Keratinocyte (primary cell): ENCODE measurements at regions not wholly inside any gene's neighbourhood (a gene's known extent, or its start where the extent isn't known, plus 50 kb on each side); places are given as distances from the start of the nearest gene placed in this dataset.

Experiments used
- DNase-seq: peaks from one replicate; pipeline ENCODE4 v3.0.0-alpha.2; 2011; ENCODE audit warnings: low read depth, missing footprints, low spot score
- FAIRE-seq: peaks from 2 replicates; lab custom pipeline; 2011; peaks lifted over from hg19 to GRCh38; lab: Jason Lieb, UNC
- H2AFZ ChIP-seq: 2 replicates; pipeline ENCODE4 v1.6.0; 2012; ENCODE audit warnings: low read length, control low read depth, inconsistent platforms; ENCODE audit not compliant: control insufficient read depth
- H3K27ac ChIP-seq: 2 replicates; pipeline ENCODE4 v1.5.1; 2011; ENCODE audit warnings: low read length; ENCODE audit not compliant: control insufficient read depth, insufficient read depth
- H3K27me3 ChIP-seq: 3 replicates; pipeline ENCODE4 v1.6.0; 2011; ENCODE audit warnings: low read length; ENCODE audit not compliant: control insufficient read depth, insufficient read depth; ENCODE audit errors: extremely low read depth
- H3K36me3 ChIP-seq, 2 experiments: 2 replicates in 1 of 2; 3 replicates in 1 of 2; pipeline ENCODE4 v1.5.1; 2011; ENCODE audit warnings: low read length in 2 of 2, mild to moderate bottlenecking in 1 of 2; ENCODE audit not compliant: control insufficient read depth in 2 of 2, insufficient read depth in 2 of 2; ENCODE audit errors: extremely low read depth in 1 of 2
- H3K4me1 ChIP-seq: 3 replicates; pipeline ENCODE4 v1.5.1; 2011; ENCODE audit warnings: low read length; ENCODE audit not compliant: control insufficient read depth, insufficient read depth; ENCODE audit errors: extremely low read depth
- H3K4me2 ChIP-seq: 3 replicates; pipeline ENCODE4 v1.6.0; 2011; ENCODE audit warnings: low read depth, low read length; ENCODE audit not compliant: control insufficient read depth, insufficient read depth; ENCODE audit errors: extremely low read depth
- H3K4me3 ChIP-seq, 3 experiments: fragments of 200-600 bp in 1 of 3; sonication (generic) in 1 of 3; 2 replicates in 2 of 3; 3 replicates in 1 of 3; pipeline ENCODE4 v1.5.1; 2011 to 2016; ENCODE audit warnings: low read length in 3 of 3, mild to moderate bottlenecking in 3 of 3, control low read depth in 2 of 3, inconsistent platforms in 1 of 3, low read depth in 1 of 3, mixed read lengths in 1 of 3, mixed run types in 1 of 3, moderate library complexity in 1 of 3; ENCODE audit not compliant: control insufficient read depth in 2 of 3, insufficient read depth in 2 of 3; ENCODE audit errors: extremely low read depth in 1 of 3
- H3K79me2 ChIP-seq: 2 replicates; pipeline ENCODE4 v1.6.0; 2012; ENCODE audit warnings: low read length; ENCODE audit not compliant: control insufficient read depth, insufficient read depth
- H3K9ac ChIP-seq: 3 replicates; pipeline ENCODE4 v1.6.0; 2011; ENCODE audit warnings: low read length; ENCODE audit not compliant: control insufficient read depth, insufficient read depth; ENCODE audit errors: extremely low read depth
- H3K9me1 ChIP-seq: 3 replicates; pipeline ENCODE4 v1.6.0; 2011; ENCODE audit warnings: low read length; ENCODE audit not compliant: control insufficient read depth, insufficient read depth; ENCODE audit errors: extremely low read depth
- H3K9me3 ChIP-seq: 2 replicates; pipeline ENCODE4 v1.5.1; 2012; ENCODE audit warnings: low read depth, low read length; ENCODE audit not compliant: control insufficient read depth
- H4K20me1 ChIP-seq: 3 replicates; pipeline ENCODE4 v1.6.0; 2011; ENCODE audit warnings: low read length; ENCODE audit not compliant: control insufficient read depth, insufficient read depth; ENCODE audit errors: extremely low read depth
- EZH2 ChIP-seq: IDR thresholded peaks from one replicate; pipeline ENCODE4 v1.6.1; 2012; ENCODE audit warnings: inconsistent platforms, mild to moderate bottlenecking, low read length, moderate library complexity
- dilution Hi-C: fragments of 300-500 bp; cut with MboI; formaldehyde crosslinking; loops from one replicate; pipeline ENCODE4 v1.7.0; 2020; ENCODE audit warnings: low sequenced_read_pairs; ENCODE audit not compliant: extremely low pct_ligation_motif_present
- TF ChIP-seq, protein P1 (sequence below), 3 experiments: IDR thresholded peaks in 1 of 3; conservative IDR thresholded peaks in 1 of 3; optimal IDR thresholded peaks in 1 of 3; 2 replicates in 2 of 3; 3 replicates in 1 of 3; pipeline versions ENCODE3 to v1.5.1; 2011; ENCODE audit warnings: low read length in 3 of 3, mild to moderate bottlenecking in 3 of 3, moderate library complexity in 2 of 3, control low read depth in 1 of 3, inconsistent platforms in 1 of 3; ENCODE audit not compliant: insufficient read depth in 2 of 3; ENCODE audit errors: extremely low read depth in 1 of 3

DNA sequence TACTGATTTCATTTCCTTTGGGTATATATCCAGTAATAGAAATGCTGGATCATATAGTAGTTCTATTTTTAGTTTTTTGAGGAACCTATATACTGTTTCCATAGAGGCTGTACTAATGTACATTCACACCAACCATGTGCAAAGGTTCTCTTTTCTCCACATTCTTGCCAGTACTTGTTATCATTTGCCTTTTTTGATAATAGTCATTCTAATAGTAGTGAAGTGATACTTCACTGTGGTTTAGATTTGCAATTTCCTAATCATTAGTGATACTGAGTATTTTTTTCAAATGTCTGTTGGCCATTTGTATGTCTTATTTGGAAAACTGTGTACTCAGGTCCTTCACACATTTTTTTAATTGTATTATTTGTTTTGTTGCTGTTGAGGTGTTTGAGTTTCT lies 148.2 kb upstream of the NAV3 start:
- TF ChIP-seq EZH2, result no peak
- TF ChIP-seq, protein P1, sequence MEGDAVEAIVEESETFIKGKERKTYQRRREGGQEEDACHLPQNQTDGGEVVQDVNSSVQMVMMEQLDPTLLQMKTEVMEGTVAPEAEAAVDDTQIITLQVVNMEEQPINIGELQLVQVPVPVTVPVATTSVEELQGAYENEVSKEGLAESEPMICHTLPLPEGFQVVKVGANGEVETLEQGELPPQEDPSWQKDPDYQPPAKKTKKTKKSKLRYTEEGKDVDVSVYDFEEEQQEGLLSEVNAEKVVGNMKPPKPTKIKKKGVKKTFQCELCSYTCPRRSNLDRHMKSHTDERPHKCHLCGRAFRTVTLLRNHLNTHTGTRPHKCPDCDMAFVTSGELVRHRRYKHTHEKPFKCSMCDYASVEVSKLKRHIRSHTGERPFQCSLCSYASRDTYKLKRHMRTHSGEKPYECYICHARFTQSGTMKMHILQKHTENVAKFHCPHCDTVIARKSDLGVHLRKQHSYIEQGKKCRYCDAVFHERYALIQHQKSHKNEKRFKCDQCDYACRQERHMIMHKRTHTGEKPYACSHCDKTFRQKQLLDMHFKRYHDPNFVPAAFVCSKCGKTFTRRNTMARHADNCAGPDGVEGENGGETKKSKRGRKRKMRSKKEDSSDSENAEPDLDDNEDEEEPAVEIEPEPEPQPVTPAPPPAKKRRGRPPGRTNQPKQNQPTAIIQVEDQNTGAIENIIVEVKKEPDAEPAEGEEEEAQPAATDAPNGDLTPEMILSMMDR (optimal IDR thresholded peaks at IDR 0.05 in 1 of 3, IDR thresholded peaks at IDR 0.05 in 1 of 3, conservative IDR thresholded peaks at IDR 0.05 in 1 of 3; ENCODE audit: extremely low read depth in 1 of 3, insufficient read depth in 2 of 3, low read length in 3 of 3), result no peak
- Histone ChIP-seq H3K9me1 (no peaks in the 10 kb centered on the region), H3K4me2 (no peak overlapping the region), H3K27ac (no peak overlapping the region), H3K79me2 (no peaks in the 10 kb centered on the region), H4K20me1 (no peaks in the 10 kb centered on the region), H3K9ac (no peak overlapping the region), H3K27me3 (no peaks in the 10 kb centered on the region), H2AFZ (no peak overlapping the region), H3K4me3 (no peak overlapping the region), H3K4me1 (peaks cover 2% of the 10 kb centered on the region), H3K36me3 (no peaks in the 10 kb centered on the region), H3K9me3 (no peaks in the 10 kb centered on the region)
- FAIRE-seq, result no peak
- no peak for DNase-seq
- dilution Hi-C loops, result no loop called here

DNA sequence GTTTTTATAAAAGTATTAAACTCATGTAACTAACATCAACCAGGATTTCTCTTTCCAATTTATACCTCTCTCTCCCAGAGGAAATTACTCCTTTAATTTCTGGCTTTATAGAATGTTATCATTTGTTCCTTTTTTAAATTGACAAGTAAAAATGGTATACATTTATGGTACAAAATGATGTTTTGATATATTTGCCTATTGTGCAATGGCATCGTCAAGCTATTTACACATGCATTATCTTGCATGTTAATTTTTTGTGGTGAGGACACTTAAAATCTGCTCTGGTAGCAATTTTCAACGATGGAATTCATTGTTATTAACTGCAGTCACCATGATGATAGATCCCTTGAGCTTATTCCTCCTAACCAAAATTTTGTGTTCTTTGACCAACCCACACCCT lies 149.0 kb upstream of the NAV3 start:
- no peak overlapping the region for H3K4me2 ChIP-seq
- H3K79me2 ChIP-seq, result no peaks in the 10 kb centered on the region
- no peak overlapping the region for H3K9ac ChIP-seq
- H2AFZ ChIP-seq, result no peak overlapping the region
- H3K4me1 ChIP-seq, result peaks cover 2% of the 10 kb centered on the region
- no peaks in the 10 kb centered on the region for H3K27me3 ChIP-seq
- H3K36me3 ChIP-seq, result no peaks in the 10 kb centered on the region
- H3K9me3 ChIP-seq, result no peaks in the 10 kb centered on the region
- no peaks in the 10 kb centered on the region for H4K20me1 ChIP-seq
- no peak for TF ChIP-seq EZH2
- TF ChIP-seq, protein P1 (optimal IDR thresholded peaks at IDR 0.05 in 1 of 3, IDR thresholded peaks at IDR 0.05 in 1 of 3, conservative IDR thresholded peaks at IDR 0.05 in 1 of 3; ENCODE audit: extremely low read depth in 1 of 3, insufficient read depth in 2 of 3, low read length in 3 of 3), result no peak
- no peak overlapping the region for H3K4me3 ChIP-seq
- no peak for FAIRE-seq
- H3K27ac ChIP-seq, result no peak overlapping the region
- no peaks in the 10 kb centered on the region for H3K9me1 ChIP-seq
- no peak for DNase-seq
- dilution Hi-C loops, result no loop called here
